Mesendoderm (in vitro differentiated cells): ENCODE measurements at regions not wholly inside any gene's neighbourhood (a gene's known extent, or its start where the extent isn't known, plus 50 kb on each side); places are given as distances from the start of the nearest gene placed in this dataset.

Experiments used
- DNase-seq: peaks from one replicate; pipeline ENCODE4 v3.0.0; 2013
- H2AK5ac ChIP-seq: 2 replicates; pipeline ENCODE4 v1.6.1; 2013; ENCODE audit warnings: low read length, inconsistent platforms
- H2BK120ac ChIP-seq: 2 replicates; pipeline ENCODE4 v1.6.1; 2013; ENCODE audit warnings: low read depth, mild to moderate bottlenecking, low read length, moderate library complexity, mixed read lengths
- H2BK15ac ChIP-seq: replicated peaks from 2 replicates; pipeline ENCODE4 v1.6.1; 2013; ENCODE audit warnings: low read depth, mild to moderate bottlenecking, moderate library complexity
- H2BK5ac ChIP-seq: 2 replicates; pipeline ENCODE4 v1.6.1; 2013; ENCODE audit warnings: low read length, inconsistent platforms
- H3K18ac ChIP-seq: 2 replicates; pipeline ENCODE4 v1.6.1; 2013; ENCODE audit warnings: mild to moderate bottlenecking, low read length, mixed read lengths
- H3K23ac ChIP-seq: one replicate; pipeline ENCODE4 v1.6.1; 2013; ENCODE audit warnings: low read length
- H3K27ac ChIP-seq: 2 replicates; pipeline ENCODE4 v1.5.1; 2013; ENCODE audit warnings: low read depth, mild to moderate bottlenecking, inconsistent platforms, low read length, moderate library complexity
- H3K27me3 ChIP-seq: 2 replicates; pipeline ENCODE4 v1.6.1; 2013; ENCODE audit warnings: low read length, control low read depth, mild to moderate bottlenecking, inconsistent platforms; ENCODE audit not compliant: insufficient read depth, poor library complexity
- H3K36me3 ChIP-seq: 2 replicates; pipeline ENCODE4 v1.6.1; 2013; ENCODE audit warnings: low read length, inconsistent platforms; ENCODE audit not compliant: control insufficient read depth, insufficient read depth
- H3K4ac ChIP-seq: one replicate; pipeline ENCODE4 v1.6.1; 2013; ENCODE audit warnings: low read depth, mild to moderate bottlenecking, low read length, moderate library complexity
- H3K4me1 ChIP-seq: 2 replicates; pipeline ENCODE4 v1.6.1; 2013; ENCODE audit warnings: low read depth, low read length, inconsistent platforms; ENCODE audit not compliant: control insufficient read depth
- H3K4me2 ChIP-seq: 2 replicates; pipeline ENCODE4 v1.6.1; 2013; ENCODE audit warnings: low read length
- H3K4me3 ChIP-seq: 2 replicates; pipeline ENCODE4 v1.5.1; 2013; ENCODE audit warnings: mild to moderate bottlenecking, low read length
- H3K56ac ChIP-seq: one replicate; pipeline ENCODE4 v1.6.1; 2013; ENCODE audit warnings: low read length
- H3K79me1 ChIP-seq: 2 replicates; pipeline ENCODE4 v1.6.1; 2013; ENCODE audit warnings: low read length, inconsistent platforms
- H3K79me2 ChIP-seq: 2 replicates; pipeline ENCODE4 v1.6.1; 2013; ENCODE audit warnings: mild to moderate bottlenecking, low read length; ENCODE audit not compliant: control insufficient read depth, insufficient read depth
- H3K9ac ChIP-seq: 2 replicates; pipeline ENCODE4 v1.6.1; 2013; ENCODE audit warnings: low read length, inconsistent platforms
- H4K5ac ChIP-seq: one replicate; pipeline ENCODE4 v1.6.1; 2013; ENCODE audit warnings: low read length
- H4K8ac ChIP-seq: one replicate; pipeline ENCODE4 v1.6.1; 2013; ENCODE audit warnings: low read depth, mild to moderate bottlenecking, control low read depth, low read length, moderate library complexity
- WGBS: extraction: QIAGEN DNeasy Blood & Tissue Kit; methylation state at CpG from one replicate; pipeline ENCODE4 v1.1.7; 2013; ENCODE audit warnings: low lambda C conversion rate, missing lambda C conversion rate; ENCODE audit not compliant: insufficient coverage; ENCODE audit errors: extremely low coverage; 5-methylcytosine and 5-hydroxymethylcytosine counted together

GRCh38 chr11:45024846-45025588 lies 74.3 kb upstream of the TP53I11 start:
- WGBS: no CpG with 5 or more reads among the region's 4 CpGs
- H4K5ac ChIP-seq: no peak overlapping the region
- H4K8ac ChIP-seq: no peak overlapping the region
- no peak overlapping the region for H3K27ac ChIP-seq
- H2BK15ac ChIP-seq: no peak overlapping the region
- no peak overlapping the region for H3K4me2 ChIP-seq
- no peak overlapping the region for H2BK5ac ChIP-seq
- no peaks in the 10 kb centered on the region for H3K27me3 ChIP-seq
- H2AK5ac ChIP-seq: no peak overlapping the region
- no peak overlapping the region for H3K4me3 ChIP-seq
- no peak overlapping the region for H2BK120ac ChIP-seq
- no peak overlapping the region for H3K18ac ChIP-seq
- no peak overlapping the region for H3K4ac ChIP-seq
- H3K56ac ChIP-seq: no peak overlapping the region
- no peaks in the 10 kb centered on the region for H3K79me2 ChIP-seq
- no peaks in the 10 kb centered on the region for H3K79me1 ChIP-seq
- no peaks in the 10 kb centered on the region for H3K36me3 ChIP-seq
- no peak overlapping the region for H3K9ac ChIP-seq
- H3K4me1 ChIP-seq: no peaks in the 10 kb centered on the region
- no peak for DNase-seq
- H3K23ac ChIP-seq: no peak overlapping the region

GRCh38 chr11:45025716-45026492 lies 75.2 kb upstream of the TP53I11 start:
- peak; percentile 71 for DNase-seq
- WGBS: no CpG with 5 or more reads among the region's 12 CpGs

GRCh38 chr11:45026835-45027234 lies 76.2 kb upstream of the TP53I11 start:
- H3K56ac ChIP-seq: no peak overlapping the region
- no peaks in the 10 kb centered on the region for H3K36me3 ChIP-seq
- H3K18ac ChIP-seq: no peak overlapping the region
- no CpG with 5 or more reads among the region's 6 CpGs for WGBS
- no peak overlapping the region for H4K5ac ChIP-seq
- no peak overlapping the region for H2AK5ac ChIP-seq
- H3K4me1 ChIP-seq: no peaks in the 10 kb centered on the region
- no peaks in the 10 kb centered on the region for H3K79me2 ChIP-seq
- H2BK5ac ChIP-seq: no peak overlapping the region
- no peak overlapping the region for H2BK15ac ChIP-seq
- no peak overlapping the region for H4K8ac ChIP-seq
- no peak overlapping the region for H3K4ac ChIP-seq
- H3K4me3 ChIP-seq: no peak overlapping the region
- H2BK120ac ChIP-seq: no peak overlapping the region
- no peak for DNase-seq
- H3K9ac ChIP-seq: no peak overlapping the region
- H3K23ac ChIP-seq: no peak overlapping the region
- H3K27ac ChIP-seq: no peak overlapping the region
- no peaks in the 10 kb centered on the region for H3K27me3 ChIP-seq
- no peaks in the 10 kb centered on the region for H3K79me1 ChIP-seq
- no peak overlapping the region for H3K4me2 ChIP-seq

More at GRCh38 chr11:45025716-45026492, 75.2 kb upstream of the TP53I11 start:
- H3K4me1 ChIP-seq: no peaks in the 10 kb centered on the region
- H2BK15ac ChIP-seq: no peak overlapping the region
- H2AK5ac ChIP-seq: no peak overlapping the region
- H3K56ac ChIP-seq: no peak overlapping the region
- no peaks in the 10 kb centered on the region for H3K79me1 ChIP-seq
- H3K23ac ChIP-seq: no peak overlapping the region
- no peak overlapping the region for H2BK5ac ChIP-seq
- H3K27ac ChIP-seq: no peak overlapping the region
- no peaks in the 10 kb centered on the region for H3K79me2 ChIP-seq
- no peak overlapping the region for H2BK120ac ChIP-seq
- no peak overlapping the region for H3K18ac ChIP-seq
- H3K9ac ChIP-seq: no peak overlapping the region
- H3K36me3 ChIP-seq: no peaks in the 10 kb centered on the region
- H4K5ac ChIP-seq: no peak overlapping the region
- no peak overlapping the region for H3K4me3 ChIP-seq
- no peak overlapping the region for H3K4me2 ChIP-seq
- no peaks in the 10 kb centered on the region for H3K27me3 ChIP-seq
- no peak overlapping the region for H3K4ac ChIP-seq
- no peak overlapping the region for H4K8ac ChIP-seq

- Histone ChIP-seq H4K5ac (no peak overlapping the region), H2AK5ac (no peak overlapping the region), H3K9ac (no peak overlapping the region), H3K18ac (no peak overlapping the region), H3K4me1 (no peaks in the 10 kb centered on the region), H3K79me2 (no peaks in the 10 kb centered on the region), H4K8ac (no peak overlapping the region), H3K23ac (no peak overlapping the region), H3K4ac (no peak overlapping the region), H3K79me1 (no peaks in the 10 kb centered on the region), H2BK15ac (no peak overlapping the region), H3K56ac (no peak overlapping the region), H2BK120ac (no peak overlapping the region), H2BK5ac (no peak overlapping the region), H3K27ac (no peak overlapping the region), H3K36me3 (no peaks in the 10 kb centered on the region), H3K4me2 (no peak overlapping the region), H3K4me3 (no peak overlapping the region), H3K27me3 (no peaks in the 10 kb centered on the region)
- DNase-seq: no peak
- WGBS: no CpG with 5 or more reads among the region's 4 CpGs
Observed at GRCh38 chr11:45027312-45027711, 76.6 kb upstream of the TP53I11 start.

- Histone ChIP-seq H2AK5ac (no peak overlapping the region), H3K4me1 (no peaks in the 10 kb centered on the region), H3K4ac (no peak overlapping the region), H3K79me1 (no peaks in the 10 kb centered on the region), H3K27me3 (no peaks in the 10 kb centered on the region), H3K9ac (no peak overlapping the region), H3K36me3 (no peaks in the 10 kb centered on the region), H2BK5ac (no peak overlapping the region), H4K8ac (no peak overlapping the region), H2BK15ac (no peak overlapping the region), H3K18ac (no peak overlapping the region), H3K56ac (no peak overlapping the region), H3K23ac (no peak overlapping the region), H4K5ac (no peak overlapping the region), H3K27ac (no peak overlapping the region), H2BK120ac (no peak overlapping the region), H3K4me2 (no peak overlapping the region), H3K4me3 (no peak overlapping the region), H3K79me2 (no peaks in the 10 kb centered on the region)
- no CpG with 5 or more reads among the region's 13 CpGs for WGBS
- DNase-seq: no peak
Observed at GRCh38 chr11:45028911-45029682, 78.4 kb upstream of the TP53I11 start.
